IPS DF 6.9 (cell line): ENCODE measurements at regions not wholly inside any gene's neighbourhood (a gene's known extent, or its start where the extent isn't known, plus 50 kb on each side); places are given as distances from the start of the nearest gene placed in this dataset.
"Not testable (repeated sequence)": the region's sequence is repeated elsewhere in the genome, so short reads cannot be mapped to it uniquely, and the experiment has no call there.

Source experiments
- DNase-seq: peaks from one replicate; pipeline ENCODE4 v3.0.0-alpha.2; 2013; ENCODE audit warnings: low read depth, low spot score
- H3K27ac ChIP-seq: one replicate; pipeline ENCODE4 v1.5.1; 2013; ENCODE audit warnings: low read length, control low read depth
- H3K27me3 ChIP-seq: 2 replicates; pipeline ENCODE4 v1.6.1; 2013; ENCODE audit warnings: mild to moderate bottlenecking, low read length; ENCODE audit not compliant: control insufficient read depth, insufficient read depth
- H3K36me3 ChIP-seq: 2 replicates; pipeline ENCODE4 v1.6.1; 2013; ENCODE audit warnings: low read length; ENCODE audit not compliant: control insufficient read depth, insufficient read depth
- H3K4me1 ChIP-seq: 2 replicates; pipeline ENCODE4 v1.6.1; 2013; ENCODE audit warnings: low read length; ENCODE audit not compliant: control insufficient read depth, insufficient read depth
- H3K4me3 ChIP-seq: 2 replicates; pipeline ENCODE4 v1.5.1; 2013; ENCODE audit warnings: mild to moderate bottlenecking, low read length
- H3K9me3 ChIP-seq: 2 replicates; pipeline ENCODE4 v1.6.1; 2013; ENCODE audit warnings: low read length, inconsistent platforms; ENCODE audit not compliant: control insufficient read depth, insufficient read depth
- WGBS: extraction: QIAGEN DNeasy Blood & Tissue Kit; methylation state at CpG from one replicate; pipeline ENCODE4 v1.1.7; 2013; ENCODE audit warnings: mixed read lengths, missing lambda C conversion rate; ENCODE audit not compliant: insufficient read length, insufficient coverage; 5-methylcytosine and 5-hydroxymethylcytosine counted together

DNA sequence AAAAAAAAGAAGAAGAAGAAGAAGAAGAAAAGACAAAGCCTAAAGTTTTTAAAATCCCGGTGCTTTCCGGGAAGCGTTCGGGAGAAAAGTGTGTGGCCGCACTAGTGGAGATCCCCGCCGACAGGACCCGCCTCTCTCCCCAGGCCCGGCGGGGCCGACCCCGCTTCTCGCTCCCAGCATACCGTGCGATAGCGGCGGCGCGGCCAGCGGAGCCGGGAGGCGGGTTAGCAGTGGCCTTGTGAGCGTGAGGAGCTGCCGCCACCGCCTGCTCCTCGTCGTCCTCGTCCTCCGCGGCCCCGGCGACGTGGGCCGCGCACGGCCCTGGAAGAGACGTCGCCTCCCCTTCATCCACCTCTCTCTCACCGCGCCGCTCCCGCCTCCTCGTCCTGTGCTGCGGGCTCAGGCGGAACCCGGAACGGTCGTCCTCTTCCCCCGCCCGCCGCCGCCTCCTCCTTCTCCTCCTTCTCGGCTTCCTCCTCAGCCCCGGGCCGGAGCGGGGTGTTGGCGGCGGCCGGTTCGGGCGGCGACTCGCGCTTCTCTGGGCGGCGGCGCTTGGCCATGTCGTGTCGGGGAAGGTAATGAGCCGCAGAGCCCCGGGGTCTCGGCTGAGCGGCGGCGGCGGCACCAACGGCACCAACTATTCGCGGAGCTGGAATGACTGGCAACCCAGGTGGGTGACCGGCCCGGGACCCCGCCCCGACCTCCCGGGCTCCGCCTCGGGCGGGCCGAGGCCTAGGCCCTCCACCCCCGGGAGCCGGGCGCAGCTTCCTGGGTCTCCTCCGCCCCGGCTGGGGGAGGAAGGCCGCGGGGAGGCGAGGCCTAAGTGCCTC is 62.6 kb upstream of the CDR2 start:
- DNase-seq: peak; percentile 29
- not testable (repeated sequence) for H3K27ac ChIP-seq

DNA sequence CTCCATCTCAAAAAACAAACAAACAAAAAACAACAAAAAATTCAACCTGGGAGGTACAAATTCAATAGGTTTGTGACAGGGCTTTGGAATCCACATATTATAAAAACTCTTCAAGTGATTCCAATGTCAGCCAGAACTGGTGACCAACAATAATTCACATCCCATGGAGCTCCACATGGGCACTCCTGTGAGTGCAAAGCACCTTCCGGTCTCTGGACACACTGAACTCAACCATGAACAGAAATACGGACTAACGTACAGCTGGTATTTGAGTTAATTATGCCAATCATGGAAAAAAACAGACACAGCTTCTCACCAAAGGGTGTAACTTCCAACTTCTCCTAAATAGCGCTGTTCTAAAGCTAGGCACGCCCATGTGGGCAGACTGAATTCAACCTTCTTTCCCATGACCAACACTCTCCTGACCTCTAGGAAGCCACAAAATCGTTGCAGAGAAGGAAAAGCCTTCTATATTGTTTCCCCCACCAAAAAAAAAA is 62.0 kb upstream of the CDR2 start:
- H3K27ac ChIP-seq, H3K9me3 ChIP-seq, H3K4me1 ChIP-seq, H3K4me3 ChIP-seq, H3K27me3 ChIP-seq, H3K36me3 ChIP-seq, DNase-seq: not testable (repeated sequence)
- WGBS: no CpG with 5 or more reads among the region's 6 CpGs

More for the DNA sequence above, 62.6 kb upstream of the CDR2 start:
- WGBS: no CpG with 5 or more reads among the region's 96 CpGs
- not testable (repeated sequence) for H3K9me3 ChIP-seq, H3K4me1 ChIP-seq, H3K27me3 ChIP-seq, H3K36me3 ChIP-seq
- H3K4me3 ChIP-seq: peak overlapping the region; percentile 71; the same call in 1 of the 2 replicates

DNA sequence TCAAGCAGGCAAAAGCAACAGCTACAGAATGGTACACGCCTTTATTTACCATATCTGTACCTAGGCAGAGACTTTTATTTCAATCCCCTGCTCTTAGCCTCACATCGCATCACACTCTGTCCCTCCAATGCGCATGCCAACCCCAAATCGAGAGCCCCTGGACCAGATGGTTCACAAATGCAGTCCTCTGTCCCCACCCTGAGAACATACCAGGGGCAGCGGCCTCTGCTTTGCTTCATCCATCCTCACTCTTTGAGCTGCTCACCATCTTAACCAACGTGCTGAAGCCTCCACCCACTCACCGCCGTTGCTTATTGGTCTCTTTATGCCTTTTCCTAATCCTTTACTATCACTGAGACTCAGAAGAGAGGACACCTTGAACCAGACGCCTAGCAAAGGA is 56.9 kb upstream of the CDR2 start:
- WGBS: no CpG with 5 or more reads among the region's 9 CpGs
- not testable (repeated sequence) for DNase-seq, H3K27me3 ChIP-seq, H3K4me3 ChIP-seq, H3K27ac ChIP-seq, H3K9me3 ChIP-seq, H3K4me1 ChIP-seq
- peaks cover 12% of the 10 kb centered on the region for H3K36me3 ChIP-seq

DNA sequence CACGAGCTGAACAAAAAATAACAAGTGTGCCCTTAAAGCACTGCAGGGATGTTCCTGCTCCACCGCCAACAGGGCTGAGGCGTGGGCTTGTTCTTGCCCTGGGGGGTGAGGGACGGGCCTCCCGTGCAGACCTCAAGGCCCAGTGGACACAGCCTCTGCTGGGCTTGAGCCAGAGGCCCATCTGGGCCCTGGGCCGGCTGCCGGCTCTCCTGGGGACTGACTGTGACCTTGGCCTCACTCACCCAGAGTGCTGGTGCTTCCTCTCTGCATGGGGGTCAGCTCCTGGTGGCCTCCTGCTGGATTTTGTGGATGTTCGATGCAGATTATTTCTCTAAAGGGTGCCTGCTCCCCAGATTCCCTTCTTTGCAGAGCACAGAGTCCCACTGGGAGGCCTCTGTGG is 54.2 kb upstream of the CDR2 start:
- peaks cover 12% of the 10 kb centered on the region for H3K36me3 ChIP-seq
- no peak for DNase-seq
- H3K4me1 ChIP-seq: no peaks in the 10 kb centered on the region
- H3K27me3 ChIP-seq: no peaks in the 10 kb centered on the region
- no peaks in the 10 kb centered on the region for H3K9me3 ChIP-seq
- no CpG with 5 or more reads among the region's 8 CpGs for WGBS
- H3K27ac ChIP-seq: no peak overlapping the region
- no peak overlapping the region for H3K4me3 ChIP-seq

DNA sequence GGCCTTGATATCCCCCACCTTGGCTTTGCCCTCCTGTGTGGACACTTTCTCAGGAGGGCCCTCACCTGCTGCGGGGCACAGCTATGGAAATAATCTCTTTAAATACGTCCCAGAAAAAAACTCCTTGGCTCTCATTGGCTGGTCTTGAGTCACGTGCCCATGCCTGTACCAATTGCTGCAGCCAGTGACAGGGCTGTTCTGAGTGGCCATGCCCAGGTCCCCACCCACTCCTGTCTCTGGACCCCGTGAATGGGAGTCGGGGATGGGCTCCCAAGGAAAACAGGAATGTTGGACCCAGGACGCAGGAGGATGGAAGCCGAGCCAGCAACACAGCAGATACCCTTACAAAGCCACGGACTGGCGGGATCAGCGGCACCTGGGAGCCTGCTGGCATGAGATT is 53.1 kb upstream of the CDR2 start:
- Histone ChIP-seq H3K4me3 (no peak overlapping the region), H3K27me3 (no peaks in the 10 kb centered on the region), H3K36me3 (peaks cover 12% of the 10 kb centered on the region), H3K4me1 (no peaks in the 10 kb centered on the region), H3K27ac (no peak overlapping the region), H3K9me3 (no peaks in the 10 kb centered on the region)
- no CpG with 5 or more reads among the region's 10 CpGs for WGBS
- no peak for DNase-seq

DNA sequence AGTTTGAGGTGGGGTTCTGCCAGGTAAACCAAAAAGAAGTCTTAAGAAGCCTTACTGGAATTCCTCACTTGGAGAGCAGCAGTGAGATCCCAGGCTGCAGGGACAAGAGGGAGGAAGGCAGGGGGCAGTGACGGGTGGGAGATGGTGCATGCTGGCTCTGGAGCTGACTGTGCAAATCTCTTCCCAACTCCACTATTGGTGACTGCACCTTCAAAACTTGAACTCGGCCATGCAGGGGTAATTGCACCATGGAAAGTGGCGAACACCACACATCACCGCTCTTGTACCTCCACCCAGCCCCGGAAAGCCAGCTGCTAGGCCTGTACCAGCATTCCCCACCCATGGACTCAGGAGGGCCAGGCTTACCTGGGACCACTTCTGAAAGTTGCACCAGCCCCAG is 51.4 kb upstream of the CDR2 start:
- H3K4me1 ChIP-seq: no peaks in the 10 kb centered on the region
- no peak overlapping the region for H3K4me3 ChIP-seq
- no peak overlapping the region for H3K27ac ChIP-seq
- peaks cover 12% of the 10 kb centered on the region for H3K36me3 ChIP-seq
- DNase-seq: no peak
- WGBS: no CpG with 5 or more reads among the region's 5 CpGs
- H3K27me3 ChIP-seq: no peaks in the 10 kb centered on the region
- no peaks in the 10 kb centered on the region for H3K9me3 ChIP-seq

DNA sequence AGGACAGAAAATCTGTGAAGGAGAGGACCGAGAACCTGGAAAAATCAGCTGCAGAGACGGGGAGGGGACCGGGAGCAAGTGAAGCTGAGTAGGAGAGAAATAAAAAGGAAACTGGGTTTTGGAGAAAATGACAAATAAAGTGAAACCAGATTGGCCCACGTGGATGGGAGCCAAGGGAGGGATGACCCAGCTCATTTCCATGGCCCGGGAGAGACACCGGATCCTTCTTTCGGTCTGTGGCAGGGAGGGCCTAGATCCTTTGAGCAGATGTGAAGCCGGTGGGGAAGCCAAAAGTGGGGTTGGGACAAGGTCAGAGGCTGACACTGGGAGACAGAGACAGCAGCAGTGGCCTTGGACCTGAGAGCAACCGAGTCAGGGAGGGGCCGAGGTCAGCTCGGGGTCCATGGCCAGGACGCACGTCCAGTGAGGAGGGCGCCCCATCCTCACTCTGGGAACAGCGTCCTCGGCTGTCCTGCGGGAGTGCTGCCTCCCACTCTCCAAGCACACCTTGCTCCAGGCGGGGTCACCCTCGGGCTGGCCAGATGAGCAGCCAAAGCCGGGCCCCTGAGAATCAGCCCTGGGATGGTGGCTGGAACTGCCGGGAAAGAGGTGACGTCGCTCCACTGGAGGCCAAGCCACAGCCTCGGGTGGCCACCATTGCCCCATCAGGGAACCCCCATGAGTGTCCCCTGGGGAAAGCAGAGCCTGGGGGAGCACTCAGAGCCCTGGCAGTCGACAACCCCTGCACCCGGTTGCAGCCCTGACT is 50.8 kb upstream of the CDR2 start:
- Histone ChIP-seq H3K27me3 (no peaks in the 10 kb centered on the region), H3K4me1 (no peaks in the 10 kb centered on the region), H3K27ac (no peak overlapping the region), H3K4me3 (no peak overlapping the region), H3K36me3 (peaks cover 12% of the 10 kb centered on the region), H3K9me3 (no peaks in the 10 kb centered on the region)
- DNase-seq: no peak
- WGBS: no CpG with 5 or more reads among the region's 26 CpGs

DNA sequence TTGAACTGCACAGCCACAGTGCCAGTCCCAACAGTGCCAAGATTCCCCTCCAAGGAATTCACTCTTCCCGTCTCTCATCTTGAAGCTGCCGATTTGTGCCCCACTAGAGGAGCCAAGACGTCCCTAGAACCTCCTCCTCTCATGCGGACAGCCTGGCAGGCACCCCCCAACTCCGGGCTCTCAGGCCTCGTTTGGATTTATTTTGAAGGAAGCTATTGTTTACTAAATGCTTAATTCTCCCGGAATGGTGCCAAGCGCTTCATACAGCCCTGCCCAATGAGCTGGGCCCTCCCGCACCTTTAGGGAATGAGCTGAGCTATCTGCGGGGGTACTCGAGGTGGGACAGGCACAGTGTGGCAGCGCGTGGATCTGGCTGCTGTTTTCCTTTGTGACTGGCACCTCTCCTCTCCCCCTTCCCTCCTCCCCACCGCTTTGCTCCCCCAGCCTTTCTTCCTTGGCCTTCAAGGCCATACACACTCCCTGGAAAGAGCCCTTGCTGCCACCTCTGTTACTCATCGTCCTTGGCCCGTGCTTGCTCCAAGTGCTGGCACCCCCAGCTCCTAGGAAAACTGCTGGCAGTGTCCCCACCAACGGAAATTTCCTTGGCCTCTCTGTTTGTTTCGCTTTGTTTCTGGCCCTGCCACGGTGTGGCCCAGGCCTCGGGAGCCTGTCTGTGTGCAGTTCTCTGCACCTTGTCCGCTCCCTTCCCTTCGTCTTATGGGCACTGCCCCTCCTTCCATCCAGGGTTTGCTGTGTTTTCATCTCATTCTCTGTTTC is 49.9 kb upstream of the CDR2 start:
- WGBS: no CpG with 5 or more reads among the region's 22 CpGs
- H3K27ac ChIP-seq: no peak overlapping the region
- no peaks in the 10 kb centered on the region for H3K9me3 ChIP-seq
- peaks cover 15% of the 10 kb centered on the region for H3K36me3 ChIP-seq
- no peaks in the 10 kb centered on the region for H3K4me1 ChIP-seq
- H3K4me3 ChIP-seq: no peak overlapping the region
- H3K27me3 ChIP-seq: no peaks in the 10 kb centered on the region
- DNase-seq: no peak
